Esophagus squamous epithelium (tissue), 4 donors: ENCODE measurements at regions not wholly inside any gene's neighbourhood (a gene's known extent, or its start where the extent isn't known, plus 50 kb on each side); places are given as distances from the start of the nearest gene placed in this dataset.

Experiments
- POLR2A ChIP-seq, 4 donors: fragments of 450-650 bp; IDR thresholded peaks; one replicate each; pipeline ENCODE4 v1.6.1; 2017; ENCODE audit warnings: antibody characterized with exemption in 4 of 4, mild to moderate bottlenecking in 4 of 4, moderate library complexity in 3 of 4
- TF ChIP-seq, protein P1 (sequence below), 6 experiments: fragments of 450-650 bp in 4 of 6; fragments of 200-600 bp in 2 of 6; sonication (generic) in 2 of 6; IDR thresholded peaks; one replicate each; pipeline ENCODE4 v1.5.1; 2016 to 2019; ENCODE audit warnings: antibody characterized with exemption in 6 of 6, mild to moderate bottlenecking in 4 of 6, moderate library complexity in 4 of 6

DNA sequence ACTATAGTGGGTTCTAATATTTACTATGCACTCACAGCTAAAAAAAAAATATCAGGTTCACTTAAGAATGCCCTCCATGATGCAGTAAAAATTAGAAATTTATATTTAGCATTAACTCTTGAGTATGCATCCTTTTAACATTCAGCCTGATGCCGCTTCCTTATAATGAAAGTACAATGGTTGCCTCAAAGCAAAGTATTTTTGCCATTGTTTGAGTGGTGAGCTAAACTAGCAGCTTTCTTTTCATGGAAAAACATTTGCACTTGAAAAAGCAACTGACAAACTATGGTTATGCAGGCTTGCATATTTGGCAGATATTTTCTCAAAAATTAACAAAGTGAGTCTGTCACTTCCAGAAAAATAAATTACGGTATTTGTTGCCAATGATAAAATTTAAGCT, 188.6 kb downstream of the SLC6A15 start:
- TF ChIP-seq, protein P1, sequence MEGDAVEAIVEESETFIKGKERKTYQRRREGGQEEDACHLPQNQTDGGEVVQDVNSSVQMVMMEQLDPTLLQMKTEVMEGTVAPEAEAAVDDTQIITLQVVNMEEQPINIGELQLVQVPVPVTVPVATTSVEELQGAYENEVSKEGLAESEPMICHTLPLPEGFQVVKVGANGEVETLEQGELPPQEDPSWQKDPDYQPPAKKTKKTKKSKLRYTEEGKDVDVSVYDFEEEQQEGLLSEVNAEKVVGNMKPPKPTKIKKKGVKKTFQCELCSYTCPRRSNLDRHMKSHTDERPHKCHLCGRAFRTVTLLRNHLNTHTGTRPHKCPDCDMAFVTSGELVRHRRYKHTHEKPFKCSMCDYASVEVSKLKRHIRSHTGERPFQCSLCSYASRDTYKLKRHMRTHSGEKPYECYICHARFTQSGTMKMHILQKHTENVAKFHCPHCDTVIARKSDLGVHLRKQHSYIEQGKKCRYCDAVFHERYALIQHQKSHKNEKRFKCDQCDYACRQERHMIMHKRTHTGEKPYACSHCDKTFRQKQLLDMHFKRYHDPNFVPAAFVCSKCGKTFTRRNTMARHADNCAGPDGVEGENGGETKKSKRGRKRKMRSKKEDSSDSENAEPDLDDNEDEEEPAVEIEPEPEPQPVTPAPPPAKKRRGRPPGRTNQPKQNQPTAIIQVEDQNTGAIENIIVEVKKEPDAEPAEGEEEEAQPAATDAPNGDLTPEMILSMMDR (IDR thresholded peaks at IDR 0.05): no peak
- no peak for TF ChIP-seq POLR2A (IDR thresholded peaks at IDR 0.05)
